ENCODE measurements at regions not wholly inside any gene's neighbourhood (a gene's known extent, or its start where the extent isn't known, plus 50 kb on each side); places are given as distances from the start of the nearest gene placed in this dataset.
A peak's percentile ranks its signal among the peaks of the same experiment; 100 is the strongest.

DNA sequence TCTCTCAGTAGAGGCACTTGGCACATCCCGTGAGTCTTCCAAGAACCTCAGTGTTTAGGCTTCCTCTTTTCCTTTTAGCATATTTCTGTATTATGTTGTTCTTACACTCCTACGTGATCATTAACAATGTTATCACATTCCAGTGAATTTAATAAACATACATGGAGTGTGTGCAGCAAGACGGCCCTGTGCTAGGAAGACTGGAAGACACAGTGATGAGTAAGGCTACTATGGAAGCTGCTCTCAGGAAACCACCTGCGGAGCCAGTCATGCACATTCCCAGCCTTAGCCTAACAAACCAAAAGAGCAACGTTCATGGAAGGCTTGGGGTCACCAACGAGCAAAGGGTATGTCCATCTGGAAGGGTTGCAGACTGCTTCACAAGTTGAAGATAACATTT lies 103.4 kb downstream of the ETAA1 start:
- TF ChIP-seq, protein P1, sequence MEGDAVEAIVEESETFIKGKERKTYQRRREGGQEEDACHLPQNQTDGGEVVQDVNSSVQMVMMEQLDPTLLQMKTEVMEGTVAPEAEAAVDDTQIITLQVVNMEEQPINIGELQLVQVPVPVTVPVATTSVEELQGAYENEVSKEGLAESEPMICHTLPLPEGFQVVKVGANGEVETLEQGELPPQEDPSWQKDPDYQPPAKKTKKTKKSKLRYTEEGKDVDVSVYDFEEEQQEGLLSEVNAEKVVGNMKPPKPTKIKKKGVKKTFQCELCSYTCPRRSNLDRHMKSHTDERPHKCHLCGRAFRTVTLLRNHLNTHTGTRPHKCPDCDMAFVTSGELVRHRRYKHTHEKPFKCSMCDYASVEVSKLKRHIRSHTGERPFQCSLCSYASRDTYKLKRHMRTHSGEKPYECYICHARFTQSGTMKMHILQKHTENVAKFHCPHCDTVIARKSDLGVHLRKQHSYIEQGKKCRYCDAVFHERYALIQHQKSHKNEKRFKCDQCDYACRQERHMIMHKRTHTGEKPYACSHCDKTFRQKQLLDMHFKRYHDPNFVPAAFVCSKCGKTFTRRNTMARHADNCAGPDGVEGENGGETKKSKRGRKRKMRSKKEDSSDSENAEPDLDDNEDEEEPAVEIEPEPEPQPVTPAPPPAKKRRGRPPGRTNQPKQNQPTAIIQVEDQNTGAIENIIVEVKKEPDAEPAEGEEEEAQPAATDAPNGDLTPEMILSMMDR (IDR thresholded peaks at IDR 0.05): no peak
- Histone ChIP-seq H3K4me3 (no peak overlapping the region), H3K27ac (no peak overlapping the region)
- DNase-seq (ENCODE audit: low spot score): no peak

DNA sequence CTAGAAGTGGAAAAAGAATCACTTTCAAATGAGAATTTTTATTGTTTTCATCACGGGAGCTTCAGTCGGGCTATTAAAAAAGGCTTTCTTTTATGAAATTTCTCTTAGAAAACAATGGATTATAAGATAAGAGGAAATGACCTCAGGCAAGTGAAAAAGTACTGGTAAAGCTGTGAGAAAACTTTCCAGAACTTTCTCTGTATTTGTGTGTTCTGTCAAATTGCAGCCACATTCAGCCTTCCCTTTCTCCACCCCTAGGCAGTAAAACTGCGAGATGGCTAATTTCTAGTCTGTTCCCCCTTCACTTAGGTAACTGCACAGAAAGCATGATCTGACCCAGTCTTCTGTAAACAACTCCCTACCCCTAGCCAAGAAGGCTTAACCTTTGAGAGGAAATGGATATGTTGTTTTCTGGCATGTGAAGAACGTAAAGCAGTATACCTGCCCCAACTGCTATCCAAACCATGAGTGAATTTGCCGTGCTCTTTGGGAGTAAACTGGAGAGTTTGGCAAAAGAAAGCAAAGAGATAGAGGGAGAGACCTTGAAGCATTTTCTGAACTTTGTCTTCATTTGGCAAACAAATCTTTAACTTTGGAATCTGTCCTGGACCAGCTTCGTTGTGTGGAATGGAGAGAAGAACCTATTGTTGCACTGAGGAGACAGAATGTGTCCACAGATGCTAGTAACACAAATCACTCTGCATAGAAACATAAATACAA lies 105.4 kb downstream of the ETAA1 start:
- DNase-seq (ENCODE audit: low spot score): no peak
- peak overlapping the region in 1 of 2 donors; percentile 34 for H3K27ac ChIP-seq

DNA sequence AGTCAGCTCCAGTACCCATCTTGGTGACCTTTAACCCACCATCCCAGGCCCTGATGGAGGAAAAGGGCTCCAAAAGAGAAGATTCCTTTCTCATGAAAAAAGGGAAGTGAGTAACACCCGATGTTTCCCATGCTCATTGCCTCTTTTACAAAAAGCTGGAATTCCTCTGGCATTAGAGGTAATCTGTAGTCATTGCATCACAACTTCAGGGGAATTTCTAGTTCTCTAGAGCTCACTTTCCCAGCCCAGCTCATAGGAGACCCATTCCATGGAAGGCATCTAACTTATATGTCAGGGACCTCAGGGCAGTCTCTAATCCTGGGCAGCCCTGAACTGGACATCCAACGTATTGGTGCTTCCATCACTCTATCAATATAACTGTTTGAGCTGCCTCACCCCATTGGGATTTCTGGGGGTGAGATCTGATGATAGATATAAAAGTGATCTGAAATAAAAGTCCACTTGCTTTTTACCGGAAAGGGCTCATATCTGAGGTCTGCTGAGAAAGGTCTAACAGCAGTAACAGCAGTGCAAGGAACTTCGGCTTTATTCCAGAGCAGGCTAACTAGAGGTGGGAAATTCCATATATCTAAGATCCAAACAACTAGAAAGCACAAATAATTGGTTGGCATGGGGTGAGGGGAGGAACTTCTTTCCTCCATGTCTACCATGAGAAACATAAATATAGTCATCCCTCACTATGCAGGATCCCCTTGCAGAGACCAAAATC lies 106.1 kb downstream of the ETAA1 start:
- no peak for DNase-seq (ENCODE audit: low spot score)
- H3K27ac ChIP-seq: peak overlapping the region in 1 of 2 donors; percentile 34
- H3K4me3 ChIP-seq: no peak overlapping the region
- TF ChIP-seq, protein P1 (IDR thresholded peaks at IDR 0.05): no peak

More for the DNA sequence above, 105.4 kb downstream of the ETAA1 start:
- no peak overlapping the region for H3K4me3 ChIP-seq
- TF ChIP-seq, protein P1 (IDR thresholded peaks at IDR 0.05): no peak

DNA sequence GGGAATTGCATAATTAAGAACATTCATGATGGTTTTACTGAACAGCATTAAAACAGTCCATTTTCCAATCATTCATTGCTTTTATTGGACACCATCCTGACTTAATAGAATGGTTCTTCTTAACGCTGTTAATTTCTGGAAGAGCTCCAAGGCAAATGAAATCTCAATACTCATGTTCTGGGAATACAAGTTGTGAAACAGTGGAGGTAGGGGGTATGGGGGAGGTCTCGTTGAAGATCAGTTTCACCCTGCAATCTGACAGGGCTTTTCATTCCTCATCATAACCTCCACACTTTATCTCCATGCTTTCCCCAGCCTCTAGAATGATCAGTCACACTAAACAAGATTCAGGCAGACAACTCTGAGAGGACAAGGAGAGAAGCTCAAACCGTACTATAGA lies 113.6 kb downstream of the ETAA1 start:
- H3K27ac ChIP-seq: no peak overlapping the region
- no peak overlapping the region for H3K4me3 ChIP-seq
- TF ChIP-seq, protein P1 (IDR thresholded peaks at IDR 0.05): no peak
- no peak for DNase-seq (ENCODE audit: low spot score)

DNA sequence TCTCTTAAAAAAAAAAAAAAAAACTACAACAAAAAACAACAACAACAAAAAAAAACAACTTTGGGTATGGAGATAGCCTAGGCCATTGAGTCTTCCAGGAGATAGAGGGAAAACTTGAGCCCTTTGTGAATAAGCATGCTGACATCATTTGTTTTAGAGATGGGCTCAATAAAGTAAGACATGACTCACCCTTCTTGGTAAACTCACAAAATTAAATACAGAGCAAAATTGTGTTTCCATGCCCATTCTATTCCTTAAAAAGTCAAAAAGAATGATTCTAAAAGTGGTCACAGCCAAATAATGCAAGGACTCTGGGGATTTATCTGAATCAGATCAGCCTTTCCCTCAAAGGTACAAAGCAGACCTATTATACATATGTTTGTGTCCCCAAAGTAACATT lies 117.4 kb downstream of the ETAA1 start:
- TF ChIP-seq, protein P1 (IDR thresholded peaks at IDR 0.05): no peak
- DNase-seq (ENCODE audit: low spot score): no peak

DNA sequence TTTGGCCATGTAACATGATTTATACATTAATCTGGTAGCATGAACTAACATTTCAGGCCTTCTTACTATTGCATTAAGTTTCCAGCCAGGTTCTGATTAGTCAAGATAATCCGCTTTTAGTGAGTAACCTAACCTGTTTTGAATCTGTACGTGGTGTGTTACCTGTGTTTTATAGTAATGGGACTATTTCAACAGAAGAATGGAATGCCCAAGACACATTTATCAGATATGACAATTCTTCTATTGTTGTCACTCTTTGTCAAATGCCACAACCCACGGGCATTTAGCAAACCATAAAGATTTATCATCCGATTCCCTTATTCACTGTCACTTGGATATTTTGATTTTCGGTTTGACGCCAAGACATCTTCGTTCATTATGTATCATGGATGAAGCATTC lies 117.9 kb downstream of the ETAA1 start:
- Histone ChIP-seq H3K4me3 (no peak overlapping the region), H3K27ac (no peak overlapping the region)
- TF ChIP-seq, protein P1 (IDR thresholded peaks at IDR 0.05): no peak
- no peak for DNase-seq (ENCODE audit: low spot score)

More for the DNA sequence above, 117.4 kb downstream of the ETAA1 start:
- no peak overlapping the region for H3K4me3 ChIP-seq
- no peak overlapping the region for H3K27ac ChIP-seq

DNA sequence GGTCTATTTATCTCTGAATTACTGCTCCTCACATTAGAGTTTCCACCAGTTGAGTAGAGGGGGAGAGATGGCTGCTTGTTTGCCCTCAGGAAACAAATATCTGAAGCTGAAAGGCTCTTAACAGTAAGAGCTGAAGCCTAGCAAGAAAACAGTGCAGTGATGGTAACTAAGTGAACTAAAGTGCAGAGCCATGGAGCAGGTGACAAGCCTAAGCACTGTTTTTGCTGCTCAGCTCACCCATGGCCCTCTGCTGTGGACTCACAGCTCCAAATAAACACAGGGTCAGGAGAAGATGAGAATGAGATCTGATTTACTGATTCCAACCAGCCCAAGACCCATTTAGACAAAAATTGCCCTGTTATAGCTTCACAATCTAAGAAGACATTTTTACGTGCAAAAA lies 118.4 kb downstream of the ETAA1 start:
- TF ChIP-seq, protein P1 (IDR thresholded peaks at IDR 0.05): no peak
- Histone ChIP-seq H3K4me3 (no peak overlapping the region), H3K27ac (no peak overlapping the region)
- no peak for DNase-seq (ENCODE audit: low spot score)

Measured in coronary artery (tissue), 2 donors.